Testis (tissue), 2 donors: ENCODE measurements at regions not wholly inside any gene's neighbourhood (a gene's known extent, or its start where the extent isn't known, plus 50 kb on each side); places are given as distances from the start of the nearest gene placed in this dataset.

ENCODE experiments used
- DNase-seq: peaks from one replicate; pipeline ENCODE4 v3.0.0-alpha.2; 2019
- H3K27ac ChIP-seq, 2 donors: fragments of 200-600 bp; sonication (generic); one replicate each; pipeline ENCODE4 v1.5.1; 2019
- H3K27me3 ChIP-seq: fragments of 200-600 bp; sonication (generic); one replicate; pipeline ENCODE4 v1.5.1; 2019
- H3K36me3 ChIP-seq: fragments of 200-600 bp; sonication (generic); one replicate; pipeline ENCODE4 v1.5.1; 2017; ENCODE audit warnings: low read depth; ENCODE audit errors: missing control alignments
- H3K4me1 ChIP-seq: fragments of 200-600 bp; sonication (generic); one replicate; pipeline ENCODE4 v1.5.1; 2019
- H3K4me3 ChIP-seq, 2 donors: fragments of 200-600 bp; sonication (generic); one replicate each; pipeline ENCODE4 v1.5.1; 2017 to 2019
- H3K9me3 ChIP-seq: fragments of 200-600 bp; sonication (generic); one replicate; pipeline ENCODE4 v1.5.1; 2017
- POLR2A ChIP-seq: fragments of 450-650 bp; IDR thresholded peaks from one replicate; pipeline ENCODE4 v1.6.1; 2017; ENCODE audit warnings: antibody characterized with exemption, mild to moderate bottlenecking, moderate library complexity
- WGBS, 2 donors: methylation state at CpG; one replicate each; pipeline ENCODE4 v1.1.5; 2018; 5-methylcytosine and 5-hydroxymethylcytosine counted together
- intact Hi-C: fragments of 100-400 bp; cut with DNase I; formaldehyde crosslinking; loops from one replicate; pipeline ENCODE4 v1.15.1; 2023; ENCODE audit warnings: low total_unique reads
- TF ChIP-seq, protein P1 (sequence below), 3 experiments: fragments of 450-650 bp in 2 of 3; fragments of 200-600 bp in 1 of 3; sonication (generic) in 1 of 3; IDR thresholded peaks; one replicate each; pipeline ENCODE4 v1.5.1; 2016 to 2019; ENCODE audit warnings: antibody characterized with exemption in 3 of 3, mild to moderate bottlenecking in 2 of 3, moderate library complexity in 1 of 3

DNA sequence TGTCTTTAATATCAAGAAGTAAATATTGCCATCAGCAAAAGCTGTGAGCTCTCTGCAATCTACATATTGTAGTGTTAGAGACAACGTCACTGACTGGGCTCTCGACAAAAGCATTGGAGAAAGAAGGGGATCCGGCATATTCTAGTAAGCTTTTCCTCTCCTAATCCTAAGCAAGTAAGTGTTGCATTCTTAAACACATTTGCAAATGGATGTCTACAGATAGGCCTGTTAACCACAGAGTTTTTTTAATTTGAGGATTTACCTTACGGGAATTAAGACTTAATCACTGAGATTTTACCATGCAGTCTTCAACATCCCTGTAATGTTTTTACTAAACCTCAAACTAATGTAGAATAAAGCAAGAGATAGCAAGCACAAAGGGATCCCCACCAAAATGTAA, 426.5 kb upstream of the CAMK1G start:
- DNase-seq: no peak
- TF ChIP-seq, protein P1, sequence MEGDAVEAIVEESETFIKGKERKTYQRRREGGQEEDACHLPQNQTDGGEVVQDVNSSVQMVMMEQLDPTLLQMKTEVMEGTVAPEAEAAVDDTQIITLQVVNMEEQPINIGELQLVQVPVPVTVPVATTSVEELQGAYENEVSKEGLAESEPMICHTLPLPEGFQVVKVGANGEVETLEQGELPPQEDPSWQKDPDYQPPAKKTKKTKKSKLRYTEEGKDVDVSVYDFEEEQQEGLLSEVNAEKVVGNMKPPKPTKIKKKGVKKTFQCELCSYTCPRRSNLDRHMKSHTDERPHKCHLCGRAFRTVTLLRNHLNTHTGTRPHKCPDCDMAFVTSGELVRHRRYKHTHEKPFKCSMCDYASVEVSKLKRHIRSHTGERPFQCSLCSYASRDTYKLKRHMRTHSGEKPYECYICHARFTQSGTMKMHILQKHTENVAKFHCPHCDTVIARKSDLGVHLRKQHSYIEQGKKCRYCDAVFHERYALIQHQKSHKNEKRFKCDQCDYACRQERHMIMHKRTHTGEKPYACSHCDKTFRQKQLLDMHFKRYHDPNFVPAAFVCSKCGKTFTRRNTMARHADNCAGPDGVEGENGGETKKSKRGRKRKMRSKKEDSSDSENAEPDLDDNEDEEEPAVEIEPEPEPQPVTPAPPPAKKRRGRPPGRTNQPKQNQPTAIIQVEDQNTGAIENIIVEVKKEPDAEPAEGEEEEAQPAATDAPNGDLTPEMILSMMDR (IDR thresholded peaks at IDR 0.05): no peak
- no peak for TF ChIP-seq POLR2A
- no peak overlapping the region for H3K27ac ChIP-seq
- H3K36me3 ChIP-seq: no peaks in the 10 kb centered on the region
- no peaks in the 10 kb centered on the region for H3K27me3 ChIP-seq
- no peaks in the 10 kb centered on the region for H3K4me1 ChIP-seq
- H3K4me3 ChIP-seq: no peak overlapping the region
- intact Hi-C loops: no loop called here
- 83 to 91% methylated on average over 4 of the region's 4 CpGs for WGBS, 2 donors
- H3K9me3 ChIP-seq: no peaks in the 10 kb centered on the region

DNA sequence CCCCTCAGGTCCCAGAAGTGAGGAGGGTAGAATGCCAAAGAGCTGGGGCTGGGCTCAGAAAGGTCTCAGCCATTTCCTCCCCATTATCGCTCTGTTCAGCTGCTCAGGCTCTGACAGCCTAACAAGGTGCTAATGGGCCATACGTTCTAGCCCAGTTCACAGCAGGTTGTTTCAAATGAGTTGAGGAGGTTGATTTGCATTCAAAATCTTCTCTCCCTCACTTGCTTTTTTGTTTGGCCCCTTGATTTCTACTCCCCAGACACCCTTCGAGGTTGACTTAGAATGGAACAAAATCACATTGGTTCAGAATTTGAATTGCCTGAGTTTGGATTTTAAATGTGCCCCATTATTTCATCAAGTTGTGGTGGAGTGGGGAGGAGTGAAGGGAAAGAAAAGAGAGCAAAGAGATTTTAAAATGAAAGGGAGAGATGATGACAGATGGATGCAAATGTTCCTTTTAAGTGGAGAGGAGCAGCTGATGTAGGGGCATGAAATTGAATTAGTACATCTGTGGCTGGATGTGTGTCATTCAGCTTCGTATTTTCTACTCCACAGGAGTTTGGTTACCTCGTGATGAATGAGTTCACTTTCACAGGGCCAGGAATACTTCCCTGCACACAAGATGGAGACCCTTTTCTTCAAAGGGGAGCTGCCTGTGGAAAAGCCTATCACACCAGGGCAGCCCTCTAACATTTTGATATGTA, 425.8 kb upstream of the CAMK1G start:
- Histone ChIP-seq H3K9me3 (no peaks in the 10 kb centered on the region), H3K27me3 (no peaks in the 10 kb centered on the region), H3K4me1 (no peaks in the 10 kb centered on the region), H3K4me3 (no peak overlapping the region), H3K36me3 (no peaks in the 10 kb centered on the region), H3K27ac (no peak overlapping the region)
- intact Hi-C loops: no loop called here
- no peak for TF ChIP-seq POLR2A
- TF ChIP-seq, protein P1 (IDR thresholded peaks at IDR 0.05): no peak
- no peak for DNase-seq
- 66 to 69% methylated on average over 5 of the region's 5 CpGs for WGBS, 2 donors

DNA sequence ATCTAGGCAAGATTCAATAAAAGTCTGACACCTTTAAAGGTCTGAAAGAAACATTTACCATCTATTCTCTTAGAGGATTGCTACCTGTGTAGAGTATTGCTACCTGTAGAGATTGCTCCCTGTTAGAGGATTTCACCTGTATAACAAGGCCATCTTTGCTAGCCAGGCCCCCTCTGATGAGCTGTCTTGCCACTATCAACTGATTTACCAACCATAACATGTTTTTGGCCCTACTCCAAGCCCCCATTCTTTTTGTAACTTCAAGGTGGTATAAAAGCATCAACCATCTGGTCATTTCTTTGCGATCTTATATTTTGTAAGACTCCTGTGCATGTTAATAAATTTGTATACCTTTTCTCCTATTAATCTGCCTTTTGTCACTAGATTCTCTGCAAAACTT, 424.7 kb upstream of the CAMK1G start:
- H3K27ac ChIP-seq: no peak overlapping the region
- no peaks in the 10 kb centered on the region for H3K4me1 ChIP-seq
- H3K4me3 ChIP-seq: no peak overlapping the region
- intact Hi-C loops: no loop called here
- 80 to 92% methylated on average over 1 of the region's 1 CpG for WGBS, 2 donors
- H3K36me3 ChIP-seq: no peaks in the 10 kb centered on the region
- no peak for TF ChIP-seq POLR2A
- TF ChIP-seq, protein P1 (IDR thresholded peaks at IDR 0.05): no peak
- DNase-seq: no peak
- no peaks in the 10 kb centered on the region for H3K9me3 ChIP-seq
- no peaks in the 10 kb centered on the region for H3K27me3 ChIP-seq

DNA sequence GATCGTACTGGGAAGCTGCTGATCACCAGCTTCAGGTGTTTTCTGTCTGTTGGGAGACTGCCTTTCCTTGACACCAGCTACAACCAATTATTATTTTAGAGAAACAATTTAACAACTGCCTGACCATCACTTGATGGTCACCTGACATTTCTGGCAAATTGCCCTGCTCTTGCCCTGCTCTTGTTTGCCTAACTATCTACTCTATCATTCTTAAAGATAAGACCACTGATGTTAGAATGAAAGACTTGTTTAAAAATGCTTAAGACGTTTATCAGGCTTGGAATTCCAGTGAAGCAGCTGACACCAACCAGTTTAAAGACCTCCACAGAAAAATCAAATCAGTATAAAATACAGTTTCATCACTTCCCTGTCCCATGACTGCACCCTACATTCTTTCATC, 423.3 kb upstream of the CAMK1G start:
- Histone ChIP-seq H3K27ac (no peak overlapping the region), H3K4me3 (no peak overlapping the region), H3K27me3 (no peaks in the 10 kb centered on the region), H3K36me3 (no peaks in the 10 kb centered on the region), H3K9me3 (no peaks in the 10 kb centered on the region), H3K4me1 (no peaks in the 10 kb centered on the region)
- no peak for DNase-seq
- TF ChIP-seq, protein P1 (IDR thresholded peaks at IDR 0.05): no peak
- no peak for TF ChIP-seq POLR2A
- intact Hi-C loops: no loop called here
- WGBS, 2 donors: 32 to 60% methylated on average over 2 of the region's 2 CpGs

DNA sequence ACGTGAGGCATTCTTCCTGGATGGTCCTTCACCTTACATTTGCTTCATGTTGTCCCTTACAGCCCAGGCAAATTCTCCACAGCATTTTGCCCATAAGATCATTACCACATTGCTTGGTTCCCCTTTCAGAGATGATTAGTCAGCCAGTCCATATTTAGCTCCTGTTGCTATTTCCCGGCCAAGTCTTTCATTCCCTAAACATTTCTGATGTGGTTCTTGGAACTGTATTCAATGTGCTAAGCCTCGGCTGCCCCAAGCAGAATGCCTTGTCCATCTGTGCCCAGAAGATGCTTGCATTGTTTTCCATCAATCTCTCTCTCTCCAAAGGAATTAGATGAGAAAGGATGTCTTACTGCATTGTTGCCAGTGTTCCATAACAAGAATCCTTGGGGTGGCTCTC, 420.9 kb upstream of the CAMK1G start:
- intact Hi-C loops: no loop called here
- H3K4me3 ChIP-seq: no peak overlapping the region
- H3K4me1 ChIP-seq: no peaks in the 10 kb centered on the region
- no peaks in the 10 kb centered on the region for H3K27me3 ChIP-seq
- no peak overlapping the region for H3K27ac ChIP-seq
- 79 to 90% methylated on average over 3 of the region's 3 CpGs for WGBS, 2 donors
- TF ChIP-seq POLR2A: no peak
- TF ChIP-seq, protein P1 (IDR thresholded peaks at IDR 0.05): no peak
- DNase-seq: no peak
- H3K36me3 ChIP-seq: no peaks in the 10 kb centered on the region
- H3K9me3 ChIP-seq: no peaks in the 10 kb centered on the region
